Lower leg skin (tissue), 3 donors: ENCODE measurements at regions not wholly inside any gene's neighbourhood (a gene's known extent, or its start where the extent isn't known, plus 50 kb on each side); places are given as distances from the start of the nearest gene placed in this dataset.

Experiments
- CTCF ChIP-seq, 3 donors: fragments of 450-650 bp; IDR thresholded peaks; one replicate each; pipeline ENCODE4 v1.5.1; 2016; ENCODE audit warnings: antibody characterized with exemption in 3 of 3, mild to moderate bottlenecking in 3 of 3, moderate library complexity in 2 of 3
- POLR2A ChIP-seq, 2 donors: fragments of 450-650 bp; IDR thresholded peaks; one replicate each; pipeline ENCODE4 v1.6.1; 2016 to 2017; ENCODE audit warnings: antibody characterized with exemption in 2 of 2, mild to moderate bottlenecking in 1 of 2, moderate library complexity in 1 of 2

- no peak for TF ChIP-seq CTCF (IDR thresholded peaks at IDR 0.05)
- TF ChIP-seq POLR2A (IDR thresholded peaks at IDR 0.05): no peak
Observed at GRCh38 chr3:177968891-177969290, 567.3 kb upstream of the KCNMB2 start.
